ENCODE measurements at regions not wholly inside any gene's neighbourhood (a gene's known extent, or its start where the extent isn't known, plus 50 kb on each side); places are given as distances from the start of the nearest gene placed in this dataset.

DNA sequence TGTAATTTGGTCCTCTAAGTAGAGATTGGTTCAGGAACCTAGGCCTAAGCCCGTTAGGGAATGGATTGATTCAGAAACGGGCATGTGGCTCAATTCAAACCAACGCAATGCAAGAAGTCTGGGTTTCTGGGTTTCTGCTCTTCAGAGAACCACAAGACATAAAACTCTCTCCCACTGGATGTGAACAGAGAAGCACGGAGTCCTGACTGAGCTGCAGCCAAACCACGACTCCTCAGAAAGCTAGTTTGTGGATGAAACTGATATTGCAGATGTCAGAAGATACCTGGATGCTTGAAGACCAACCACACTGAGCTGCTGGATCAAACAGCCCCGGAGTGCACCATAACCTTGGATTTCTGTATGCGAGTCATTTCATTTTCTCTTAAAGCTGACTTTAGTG lies 50.0 kb downstream of the SOD2 start:
- TF ChIP-seq EP300 (IDR thresholded peaks at IDR 0.05) (no peak), POLR2AphosphoS5 (IDR thresholded peaks at IDR 0.05) (no peak), POLR2A (IDR thresholded peaks at IDR 0.05) (no peak)
- TF ChIP-seq, protein P1, sequence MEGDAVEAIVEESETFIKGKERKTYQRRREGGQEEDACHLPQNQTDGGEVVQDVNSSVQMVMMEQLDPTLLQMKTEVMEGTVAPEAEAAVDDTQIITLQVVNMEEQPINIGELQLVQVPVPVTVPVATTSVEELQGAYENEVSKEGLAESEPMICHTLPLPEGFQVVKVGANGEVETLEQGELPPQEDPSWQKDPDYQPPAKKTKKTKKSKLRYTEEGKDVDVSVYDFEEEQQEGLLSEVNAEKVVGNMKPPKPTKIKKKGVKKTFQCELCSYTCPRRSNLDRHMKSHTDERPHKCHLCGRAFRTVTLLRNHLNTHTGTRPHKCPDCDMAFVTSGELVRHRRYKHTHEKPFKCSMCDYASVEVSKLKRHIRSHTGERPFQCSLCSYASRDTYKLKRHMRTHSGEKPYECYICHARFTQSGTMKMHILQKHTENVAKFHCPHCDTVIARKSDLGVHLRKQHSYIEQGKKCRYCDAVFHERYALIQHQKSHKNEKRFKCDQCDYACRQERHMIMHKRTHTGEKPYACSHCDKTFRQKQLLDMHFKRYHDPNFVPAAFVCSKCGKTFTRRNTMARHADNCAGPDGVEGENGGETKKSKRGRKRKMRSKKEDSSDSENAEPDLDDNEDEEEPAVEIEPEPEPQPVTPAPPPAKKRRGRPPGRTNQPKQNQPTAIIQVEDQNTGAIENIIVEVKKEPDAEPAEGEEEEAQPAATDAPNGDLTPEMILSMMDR (IDR thresholded peaks at IDR 0.05): no peak
- no peaks in the 10 kb centered on the region for H3K27me3 ChIP-seq
- no peaks in the 10 kb centered on the region for H3K36me3 ChIP-seq
- ATAC-seq (ENCODE audit: low FRiP score in 2 of 2) (no peak), DNase-seq (no peak)
- H3K4me1 ChIP-seq: no peaks in the 10 kb centered on the region
- 93 to 96% methylated on average over 7 of the region's 7 CpGs for WGBS, 2 donors
- H3K4me3 ChIP-seq: no peak overlapping the region
- H3K27ac ChIP-seq: no peak overlapping the region
- no peaks in the 10 kb centered on the region for H3K9me3 ChIP-seq

DNA sequence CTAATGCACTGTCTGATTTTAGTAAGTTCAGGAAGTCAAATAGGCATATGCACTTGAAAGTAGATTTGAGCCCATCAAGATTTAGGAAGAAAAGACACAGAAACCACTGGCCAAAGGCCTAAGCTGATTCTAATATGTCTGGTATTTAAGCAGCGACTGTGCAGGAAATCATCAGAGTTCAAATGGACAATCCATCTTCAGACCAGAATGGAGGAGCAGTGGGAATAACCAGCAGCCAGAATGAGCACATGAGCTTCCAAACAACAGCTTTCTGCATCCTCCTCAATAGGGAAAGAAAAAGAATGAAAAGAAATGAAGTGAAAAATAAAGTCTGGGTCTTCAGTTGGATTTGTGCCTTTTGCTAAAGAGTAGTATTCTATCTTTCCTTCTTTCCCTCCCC lies 50.6 kb downstream of the SOD2 start:
- Histone ChIP-seq H3K36me3 (no peaks in the 10 kb centered on the region), H3K27me3 (no peaks in the 10 kb centered on the region), H3K27ac (no peak overlapping the region), H3K9me3 (no peaks in the 10 kb centered on the region), H3K4me1 (no peaks in the 10 kb centered on the region), H3K4me3 (no peak overlapping the region)
- DNase-seq: no peak
- TF ChIP-seq POLR2A (IDR thresholded peaks at IDR 0.05): no peak
- TF ChIP-seq POLR2AphosphoS5 (IDR thresholded peaks at IDR 0.05): no peak
- TF ChIP-seq EP300 (IDR thresholded peaks at IDR 0.05): no peak
- TF ChIP-seq, protein P1 (IDR thresholded peaks at IDR 0.05): no peak
- peak in 1 of 2 donors; percentile 56 for ATAC-seq (ENCODE audit: low FRiP score in 2 of 2)
- WGBS, 2 donors: 68 to 76% methylated on average over 1 of the region's 1 CpG

DNA sequence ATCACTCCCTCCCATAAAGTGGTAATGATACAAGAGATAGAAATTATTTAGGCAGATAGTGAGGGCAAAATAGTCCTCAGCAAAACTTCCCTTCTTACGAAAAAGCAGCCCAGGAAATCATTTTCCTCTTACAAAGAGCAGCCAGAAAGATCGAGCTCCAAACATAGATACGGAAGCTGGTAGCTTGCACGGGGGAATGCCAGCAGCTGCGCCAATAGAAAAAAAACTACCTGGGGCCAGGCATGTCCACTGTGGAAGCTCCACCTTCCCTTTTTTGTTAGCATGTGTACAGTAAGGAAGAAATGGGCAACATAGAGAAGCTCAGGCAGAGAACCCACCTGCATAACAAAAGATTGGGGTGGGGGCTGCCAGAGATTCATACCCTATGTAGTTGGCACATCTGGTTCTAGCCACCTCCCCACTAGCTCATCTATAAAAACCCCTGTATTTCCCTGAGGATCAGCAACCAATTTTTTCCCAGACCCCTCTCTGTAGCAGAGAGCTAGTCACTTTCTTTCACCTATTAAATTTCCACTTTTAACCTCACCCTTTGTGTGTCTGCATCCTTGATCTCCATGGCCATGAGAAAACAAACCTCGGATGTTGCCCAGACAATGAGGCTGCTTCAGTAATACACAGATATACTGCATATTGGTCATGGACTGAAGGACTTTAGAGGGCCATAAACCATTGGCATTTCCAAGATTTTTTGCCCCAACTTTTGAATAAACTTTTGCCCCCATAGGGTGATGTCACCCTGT lies 52.1 kb downstream of the SOD2 start:
- WGBS, 2 donors: 94% methylated on average over 6 of the region's 6 CpGs
- no peaks in the 10 kb centered on the region for H3K4me1 ChIP-seq
- no peak overlapping the region for H3K27ac ChIP-seq
- no peak overlapping the region for H3K4me3 ChIP-seq
- no peaks in the 10 kb centered on the region for H3K27me3 ChIP-seq
- no peak for ATAC-seq (ENCODE audit: low FRiP score in 2 of 2)
- TF ChIP-seq EP300 (IDR thresholded peaks at IDR 0.05): no peak
- no peak for TF ChIP-seq POLR2A (IDR thresholded peaks at IDR 0.05)
- TF ChIP-seq, protein P1 (IDR thresholded peaks at IDR 0.05): no peak
- no peak for TF ChIP-seq POLR2AphosphoS5 (IDR thresholded peaks at IDR 0.05)
- no peaks in the 10 kb centered on the region for H3K9me3 ChIP-seq
- no peaks in the 10 kb centered on the region for H3K36me3 ChIP-seq
- no peak for DNase-seq

GRCh38 chr6:159640322-159640721 lies 52.7 kb downstream of the SOD2 start:
- ATAC-seq (ENCODE audit: low FRiP score in 2 of 2): no peak
- H3K9me3 ChIP-seq: no peaks in the 10 kb centered on the region
- H3K4me3 ChIP-seq: no peak overlapping the region
- TF ChIP-seq EP300 (IDR thresholded peaks at IDR 0.05): no peak
- no peak for TF ChIP-seq POLR2A (IDR thresholded peaks at IDR 0.05)
- TF ChIP-seq POLR2AphosphoS5 (IDR thresholded peaks at IDR 0.05): no peak
- TF ChIP-seq, protein P1 (IDR thresholded peaks at IDR 0.05): no peak
- no peaks in the 10 kb centered on the region for H3K4me1 ChIP-seq
- no peaks in the 10 kb centered on the region for H3K27me3 ChIP-seq
- H3K36me3 ChIP-seq: no peaks in the 10 kb centered on the region
- no peak overlapping the region for H3K27ac ChIP-seq
- 84 to 94% methylated on average over 2 of the region's 2 CpGs for WGBS, 2 donors
- DNase-seq: no peak

- ATAC-seq (ENCODE audit: low FRiP score in 2 of 2): no peak
- no peaks in the 10 kb centered on the region for H3K27me3 ChIP-seq
- no peak overlapping the region for H3K27ac ChIP-seq
- DNase-seq: no peak
- H3K4me3 ChIP-seq: no peak overlapping the region
- no peaks in the 10 kb centered on the region for H3K9me3 ChIP-seq
- 86 to 88% methylated on average over 3 of the region's 3 CpGs for WGBS, 2 donors
- TF ChIP-seq POLR2AphosphoS5 (IDR thresholded peaks at IDR 0.05) (no peak), POLR2A (IDR thresholded peaks at IDR 0.05) (no peak), EP300 (IDR thresholded peaks at IDR 0.05) (no peak)
- TF ChIP-seq, protein P1 (IDR thresholded peaks at IDR 0.05): no peak
- H3K36me3 ChIP-seq: no peaks in the 10 kb centered on the region
- H3K4me1 ChIP-seq: no peaks in the 10 kb centered on the region
Observed at GRCh38 chr6:159639721-159640120, 53.3 kb downstream of the SOD2 start.

Measured in upper lobe of left lung (tissue), 6 donors.